Epithelial cell of prostate (primary cell): ENCODE measurements at regions not wholly inside any gene's neighbourhood (a gene's known extent, or its start where the extent isn't known, plus 50 kb on each side); places are given as distances from the start of the nearest gene placed in this dataset.
"Not testable (repeated sequence)": the region's sequence is repeated elsewhere in the genome, so short reads cannot be mapped to it uniquely, and the experiment has no call there.

Source experiments
- DNase-seq: peaks from one replicate; pipeline ENCODE4 v3.0.0-alpha.2; 2011; ENCODE audit warnings: low read depth, low spot score
- H3K27ac ChIP-seq: fragments of 450-650 bp; 2 replicates; pipeline ENCODE4 v1.5.1; 2017; ENCODE audit warnings: mild to moderate bottlenecking

DNA sequence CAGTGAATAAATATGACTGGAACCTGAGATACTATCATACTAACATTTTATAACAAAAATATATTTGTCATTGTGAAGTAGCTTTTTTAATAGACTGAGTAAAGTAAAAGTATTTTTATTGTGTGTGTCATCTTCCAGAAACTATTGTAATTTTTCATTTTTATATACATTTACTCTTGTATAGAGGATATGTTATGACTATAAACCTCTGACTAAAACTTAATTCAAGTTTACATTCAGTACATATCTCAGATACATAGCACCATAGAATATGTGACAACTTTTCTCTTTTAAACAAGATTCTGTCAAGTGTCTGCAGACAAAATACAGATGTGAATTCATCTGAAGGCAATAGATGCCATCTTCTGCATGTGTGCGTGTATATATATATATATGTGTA lies 704.3 kb downstream of the SLITRK1 start:
- DNase-seq = no peak
- no peak overlapping the region for H3K27ac ChIP-seq

DNA sequence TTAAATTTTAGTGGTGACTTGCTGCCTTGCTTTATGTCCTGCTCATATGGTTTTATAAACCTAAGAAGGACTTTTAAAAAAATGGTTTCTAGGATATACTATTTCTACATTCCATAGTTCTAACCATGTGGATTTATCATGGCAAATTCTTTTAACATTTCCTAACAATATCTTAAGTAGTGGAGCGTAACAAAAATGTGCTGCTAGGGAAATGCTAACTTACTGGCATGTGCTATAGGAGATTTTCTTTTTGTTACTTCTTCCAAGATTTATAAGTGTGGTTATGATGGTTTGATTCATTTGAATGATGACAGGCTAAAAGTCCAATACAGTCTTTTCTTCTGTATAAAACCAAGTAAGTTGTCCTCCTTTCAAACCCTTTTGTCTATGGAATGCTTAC lies 713.7 kb downstream of the SLITRK1 start:
- no peak overlapping the region for H3K27ac ChIP-seq
- DNase-seq = no peak

DNA sequence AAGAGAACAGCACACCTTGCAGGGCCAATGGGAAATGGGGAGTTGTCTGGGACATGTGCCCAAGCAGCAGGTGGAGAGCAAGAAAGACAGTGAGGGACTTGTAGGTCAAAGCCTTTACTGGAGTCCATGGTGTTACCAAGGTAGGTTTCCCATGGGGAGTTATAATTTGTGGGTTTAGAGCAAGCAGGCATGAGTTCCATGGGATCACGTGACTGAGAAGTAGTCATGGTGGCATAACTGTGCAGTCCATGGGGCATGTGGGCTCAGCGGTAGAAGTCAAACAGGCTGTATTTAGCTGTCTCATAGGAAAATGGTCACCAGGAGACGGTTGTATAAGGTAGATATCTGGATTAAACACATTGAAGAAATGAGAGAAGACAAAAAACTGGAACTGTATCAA lies 715.1 kb downstream of the SLITRK1 start:
- no peak overlapping the region for H3K27ac ChIP-seq
- DNase-seq = no peak

DNA sequence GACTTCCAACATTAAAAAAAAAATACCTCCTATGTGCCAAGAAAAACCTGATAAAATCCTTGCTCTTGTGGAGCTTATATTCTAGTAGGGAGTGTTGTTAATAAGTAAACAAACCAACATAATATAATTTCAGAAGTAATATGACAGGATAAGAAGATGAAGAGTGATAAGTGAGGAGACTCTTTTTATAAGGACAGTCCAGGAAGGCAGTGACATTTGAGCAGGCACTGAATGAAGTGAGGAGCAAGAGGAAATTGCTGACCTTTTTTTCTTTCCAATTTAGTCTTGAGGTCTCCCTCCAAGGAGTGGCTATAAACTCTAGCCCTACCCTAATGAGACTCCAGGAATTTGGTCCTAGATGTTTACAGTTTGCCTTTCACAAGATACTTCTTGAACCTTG lies 715.7 kb downstream of the SLITRK1 start:
- DNase-seq = no peak
- H3K27ac ChIP-seq = no peak overlapping the region

DNA sequence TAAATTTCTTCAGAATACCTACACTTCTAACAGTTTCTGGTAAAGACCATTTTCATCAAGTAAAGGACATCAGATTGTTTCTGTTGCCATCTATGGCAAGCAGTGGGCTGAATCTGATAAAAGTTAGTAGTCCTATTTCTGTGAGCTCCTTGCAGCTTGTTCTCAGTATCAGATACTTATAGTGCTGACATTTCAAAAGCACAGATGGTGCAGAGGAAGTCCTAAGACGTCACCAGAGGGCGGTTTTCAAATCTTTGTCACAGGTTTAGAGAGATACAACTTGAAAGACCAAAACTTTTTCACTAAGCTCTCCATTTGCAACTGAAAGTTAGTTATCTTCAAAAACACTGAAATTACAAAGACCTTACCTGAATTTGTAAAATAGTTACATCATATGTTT lies 719.8 kb downstream of the SLITRK1 start:
- no peak overlapping the region for H3K27ac ChIP-seq
- no peak for DNase-seq

DNA sequence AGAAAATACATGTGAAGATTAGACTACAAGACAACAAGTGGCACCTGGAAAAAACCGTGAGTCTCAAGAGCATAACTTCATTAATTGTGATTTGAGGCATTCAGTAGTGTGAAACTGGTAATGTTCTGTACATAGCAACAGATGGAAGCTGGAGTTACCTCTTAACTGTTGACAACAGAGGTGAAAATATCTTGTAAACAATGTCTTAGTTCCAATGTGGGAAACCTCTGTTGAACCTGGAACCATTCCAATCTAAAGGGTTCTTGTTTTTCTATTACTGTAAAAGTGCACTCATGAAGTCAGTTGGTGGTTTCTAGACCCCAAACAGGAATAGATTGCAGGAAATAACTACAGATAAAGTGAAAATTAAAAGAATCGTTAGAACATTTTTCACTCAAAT lies 728.4 kb downstream of the SLITRK1 start:
- DNase-seq = no peak
- no peak overlapping the region for H3K27ac ChIP-seq

DNA sequence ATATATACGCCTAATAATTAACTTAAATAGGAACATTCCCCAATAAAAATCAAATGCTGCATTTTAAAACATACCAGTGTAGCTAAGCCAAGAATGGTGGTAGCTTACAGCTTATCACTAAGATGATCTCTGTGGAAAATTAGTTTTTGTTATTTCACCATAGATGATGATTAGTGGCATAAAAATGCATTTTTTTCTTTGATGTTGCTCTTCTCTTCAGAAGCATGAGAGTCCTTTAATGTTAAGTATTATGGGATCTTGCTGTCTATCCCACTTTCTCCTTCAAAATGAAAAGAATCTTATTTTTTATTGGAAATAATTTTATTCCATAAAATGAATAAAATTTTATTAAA lies 731.0 kb downstream of the SLITRK1 start:
- no peak overlapping the region for H3K27ac ChIP-seq
- no peak for DNase-seq

DNA sequence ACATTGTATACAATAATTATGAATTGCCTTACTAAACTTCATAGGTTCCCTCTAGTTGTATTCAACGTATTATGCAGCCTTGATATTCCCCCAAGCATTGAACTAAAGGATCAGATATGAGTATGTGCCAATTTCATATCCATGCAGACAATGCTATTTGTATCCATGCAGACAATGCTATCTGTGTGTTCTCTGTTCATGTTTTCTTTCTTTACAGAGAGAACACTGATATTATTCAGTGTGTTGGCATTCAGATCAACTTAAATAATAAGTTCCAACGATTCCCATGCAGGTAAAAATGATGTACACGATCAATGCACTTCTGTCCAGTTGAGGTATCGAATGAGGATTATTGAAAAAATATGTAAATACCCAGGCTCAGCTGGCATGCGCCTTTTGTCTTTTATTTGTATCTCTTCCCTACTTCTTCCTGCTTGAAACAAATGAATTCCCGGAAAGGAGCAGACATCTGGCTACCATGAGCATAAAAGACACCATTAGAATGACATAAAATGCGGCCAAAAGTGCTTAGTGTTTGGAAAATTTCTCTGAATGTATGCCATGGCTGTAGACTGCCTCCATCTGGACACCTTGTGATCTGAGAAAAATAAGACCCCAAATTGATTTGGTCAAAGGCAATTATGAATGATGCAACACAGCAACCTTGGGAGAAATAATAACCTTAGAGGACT lies 731.5 kb downstream of the SLITRK1 start:
- no peak for DNase-seq
- no peak overlapping the region for H3K27ac ChIP-seq

DNA sequence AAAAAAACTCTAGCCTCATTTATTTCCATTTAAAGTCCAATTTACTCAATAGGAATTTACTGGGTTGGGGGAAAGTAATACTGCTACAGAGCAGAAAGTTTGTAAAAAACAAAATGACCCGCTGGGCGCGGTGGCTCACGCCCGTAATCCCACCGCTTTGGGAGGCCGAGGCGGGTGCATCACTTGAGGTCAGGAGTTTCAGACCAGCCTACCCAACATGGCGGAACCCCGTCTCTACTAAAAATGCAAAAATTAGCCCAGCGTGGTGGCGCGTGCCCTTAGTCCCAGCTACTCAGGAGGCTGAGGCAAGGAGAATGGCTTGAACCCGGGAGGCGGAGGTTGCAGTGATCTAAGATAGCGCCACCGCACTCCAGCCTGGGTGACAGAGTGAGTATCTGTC lies 745.6 kb downstream of the SLITRK1 start:
- H3K27ac ChIP-seq = no peak overlapping the region
- no peak for DNase-seq

DNA sequence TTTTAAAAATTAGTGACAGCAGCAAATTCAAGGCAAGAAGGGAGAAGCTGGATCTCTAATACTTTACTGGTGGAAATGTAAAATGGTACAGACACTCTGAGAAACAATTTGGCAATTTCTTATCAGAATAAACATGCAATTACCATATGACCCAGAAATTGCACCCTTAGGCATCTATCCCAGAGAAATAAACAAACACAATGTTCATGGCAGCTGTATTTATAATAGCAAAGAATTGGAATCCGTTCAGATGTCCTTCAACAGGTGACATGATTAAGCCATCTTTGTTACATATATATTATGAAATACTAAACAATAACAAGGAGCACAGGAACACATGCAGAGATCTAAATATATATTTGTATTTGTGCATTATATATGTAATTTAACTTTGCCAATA lies 756.5 kb downstream of the SLITRK1 start:
- no peak for DNase-seq
- no peak overlapping the region for H3K27ac ChIP-seq

DNA sequence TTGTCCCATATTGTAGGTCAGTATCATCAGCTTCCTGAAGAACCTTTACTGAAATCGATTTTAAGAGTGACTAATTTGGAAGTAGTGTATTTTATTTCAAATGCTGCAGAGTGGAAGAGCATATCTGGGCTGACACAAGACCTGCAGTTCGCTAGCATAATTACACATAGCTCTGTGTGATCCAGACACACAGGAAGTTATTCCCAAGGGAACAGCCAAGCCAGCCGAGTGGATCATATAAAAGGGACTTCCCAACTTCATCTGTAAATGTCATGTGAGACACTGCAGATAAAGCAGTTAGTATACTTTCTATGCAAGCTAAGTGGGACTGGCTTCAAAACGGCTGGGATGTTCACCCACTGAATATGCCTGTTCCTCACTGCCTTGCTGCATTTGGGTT lies 760.4 kb downstream of the SLITRK1 start:
- no peak for DNase-seq
- H3K27ac ChIP-seq = no peak overlapping the region

DNA sequence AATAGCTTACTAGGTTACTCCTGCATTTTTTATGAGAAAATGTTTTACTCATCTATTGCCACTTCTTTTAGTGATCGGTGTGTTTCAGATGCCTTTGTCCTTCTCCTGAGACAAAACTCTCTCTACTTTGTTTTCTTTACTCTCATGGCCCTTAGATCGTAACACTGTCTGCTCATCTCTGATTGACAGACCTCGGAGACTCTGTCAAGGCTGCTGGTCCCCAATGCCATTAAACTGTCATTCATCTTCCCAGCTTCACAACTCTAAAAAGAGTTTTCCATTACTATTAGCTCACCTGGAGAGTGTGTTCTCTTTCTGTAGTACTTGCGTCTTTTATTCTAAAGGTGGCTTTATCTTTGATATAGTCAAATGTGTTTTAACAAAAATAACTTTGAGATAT lies 765.2 kb downstream of the SLITRK1 start:
- H3K27ac ChIP-seq = no peak overlapping the region
- no peak for DNase-seq

DNA sequence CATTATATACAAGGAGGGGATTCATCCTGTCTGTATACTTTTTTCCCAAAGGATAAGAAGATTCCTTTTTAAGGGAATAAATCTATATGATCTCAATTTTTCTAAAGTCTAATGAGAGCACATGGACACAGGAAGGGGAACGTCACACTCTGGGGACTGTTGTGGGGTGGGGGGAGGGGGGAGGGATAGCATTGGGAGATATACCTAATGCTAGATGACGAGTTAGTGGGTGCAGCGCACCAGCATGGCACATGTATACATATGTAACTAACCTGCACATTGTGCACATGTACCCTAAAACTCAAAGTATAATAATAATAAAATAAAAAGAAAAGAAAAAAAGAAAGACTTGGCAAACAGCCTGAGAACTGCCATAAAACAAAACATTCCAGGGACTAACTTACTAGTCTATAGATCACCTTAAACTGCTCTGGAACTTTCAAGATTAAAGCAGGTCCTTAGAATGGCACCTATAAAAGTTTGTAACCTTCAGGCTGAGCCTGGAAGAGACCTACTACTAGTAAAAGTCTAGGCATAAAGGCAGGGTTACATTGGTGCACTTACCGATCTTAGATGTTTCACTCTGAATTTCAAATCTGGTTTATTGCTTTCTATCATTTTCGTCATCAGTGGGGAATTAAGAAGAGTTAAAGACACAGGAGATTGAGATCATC lies 780.6 kb downstream of the SLITRK1 start:
- not testable (repeated sequence) for DNase-seq, H3K27ac ChIP-seq

DNA sequence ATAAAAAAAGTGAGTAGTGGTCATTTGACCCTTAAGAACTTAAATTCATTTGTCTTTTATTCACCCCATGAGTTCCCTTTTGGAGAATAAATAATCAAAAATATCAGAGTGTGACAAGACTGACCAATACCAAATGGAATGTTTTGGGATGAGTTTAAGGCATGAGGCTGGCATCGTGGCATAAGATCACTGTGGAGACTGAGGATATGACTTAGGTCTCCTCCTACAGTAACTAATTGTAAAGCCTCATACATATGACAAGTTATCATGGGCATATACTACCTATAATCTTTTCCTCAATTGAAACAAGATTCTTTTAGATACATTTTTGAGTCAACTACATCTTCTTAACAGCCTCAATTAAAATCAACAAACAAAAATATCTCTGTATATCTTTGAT lies 782.0 kb downstream of the SLITRK1 start:
- no peak for DNase-seq
- no peak overlapping the region for H3K27ac ChIP-seq

DNA sequence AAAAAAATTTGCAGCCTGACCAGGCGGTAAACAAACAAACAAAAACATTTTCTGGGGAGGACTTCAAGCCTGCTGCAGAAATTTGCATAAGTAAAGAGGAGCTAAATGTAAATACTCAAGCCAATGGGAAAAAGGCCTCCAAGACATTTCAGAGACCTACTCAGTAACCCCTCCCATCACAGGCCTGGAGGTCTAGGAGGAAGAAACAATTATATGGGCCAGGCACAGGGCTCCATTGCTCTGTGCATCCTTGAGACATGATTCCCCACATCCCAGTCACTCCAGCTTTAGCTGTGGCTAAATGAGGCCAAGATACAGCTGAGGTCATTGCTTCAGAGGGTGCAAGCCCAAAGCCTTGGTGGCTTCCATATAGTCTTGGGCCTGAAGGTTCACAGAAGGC lies 793.4 kb downstream of the SLITRK1 start:
- H3K27ac ChIP-seq = no peak overlapping the region
- DNase-seq = no peak

DNA sequence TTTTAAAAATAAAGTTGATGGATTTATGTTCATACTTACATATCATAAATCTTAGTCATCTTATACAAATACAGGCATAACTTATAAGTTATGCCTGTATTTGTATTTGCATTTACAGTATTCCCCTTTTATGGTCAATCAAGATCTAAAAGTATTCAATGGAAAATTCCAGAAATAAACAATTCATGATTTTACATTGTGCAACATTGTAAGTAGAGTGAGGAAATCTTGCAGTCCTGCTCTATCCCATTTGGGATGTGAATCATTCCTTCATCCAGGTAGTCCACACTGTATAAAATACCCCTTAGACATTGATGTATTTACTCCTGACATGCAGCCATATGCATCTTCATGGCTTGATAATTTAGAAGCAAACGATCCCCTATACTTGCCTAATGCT lies 795.3 kb downstream of the SLITRK1 start:
- DNase-seq = no peak
- H3K27ac ChIP-seq = no peak overlapping the region

DNA sequence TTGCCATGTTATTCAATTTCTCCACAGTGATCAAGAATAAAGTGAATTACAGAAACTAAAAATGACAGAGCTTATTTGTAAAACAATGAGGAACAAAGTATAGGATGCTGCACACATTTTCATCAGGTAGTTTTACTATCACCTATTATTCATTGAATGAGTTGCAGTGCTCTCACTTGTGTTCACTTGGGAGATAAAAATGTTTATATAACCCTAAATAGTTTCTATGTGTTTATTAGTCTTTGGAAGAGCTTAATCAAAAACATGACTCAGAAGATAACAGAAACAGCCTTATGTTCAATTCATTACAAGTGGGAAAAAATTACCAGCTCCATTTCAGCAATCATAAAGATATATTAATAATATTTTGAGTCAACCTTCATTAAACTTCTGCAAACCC lies 796.2 kb downstream of the SLITRK1 start:
- no peak for DNase-seq

DNA sequence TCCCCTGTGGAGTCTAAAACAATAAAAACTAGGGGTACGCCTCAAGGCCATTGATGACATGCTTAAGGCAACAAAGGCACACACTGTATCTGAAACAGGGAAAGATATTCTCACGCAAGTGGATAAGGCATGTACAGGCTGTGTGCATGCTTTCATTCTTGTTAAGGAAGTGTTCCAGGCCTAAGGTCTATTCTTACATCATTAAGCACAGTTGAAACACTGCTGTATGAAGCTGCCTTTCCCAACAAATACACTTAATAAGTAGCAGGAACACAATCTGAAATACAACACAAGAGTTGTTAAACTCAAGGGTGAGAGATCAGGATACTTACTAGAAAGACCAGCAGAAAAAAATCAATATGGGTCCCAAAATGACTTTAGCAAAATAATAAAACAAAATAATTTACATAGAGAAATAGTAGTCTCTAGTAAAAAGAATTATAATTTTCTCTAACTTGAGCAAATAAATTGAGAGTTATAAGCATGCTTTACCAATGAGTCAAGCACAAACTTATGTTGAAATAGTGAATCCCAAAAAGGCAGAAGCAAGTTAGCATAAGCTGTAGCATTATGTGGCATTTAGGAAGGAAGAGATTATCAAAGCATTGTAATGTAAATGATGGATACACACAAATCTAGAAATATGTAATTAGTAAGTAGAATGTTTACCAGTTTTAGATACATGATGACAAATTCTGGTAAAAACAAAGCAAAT lies 796.9 kb downstream of the SLITRK1 start:
- H3K27ac ChIP-seq = no peak overlapping the region
- no peak for DNase-seq

More for the DNA sequence above, 796.2 kb downstream of the SLITRK1 start:
- no peak overlapping the region for H3K27ac ChIP-seq

DNA sequence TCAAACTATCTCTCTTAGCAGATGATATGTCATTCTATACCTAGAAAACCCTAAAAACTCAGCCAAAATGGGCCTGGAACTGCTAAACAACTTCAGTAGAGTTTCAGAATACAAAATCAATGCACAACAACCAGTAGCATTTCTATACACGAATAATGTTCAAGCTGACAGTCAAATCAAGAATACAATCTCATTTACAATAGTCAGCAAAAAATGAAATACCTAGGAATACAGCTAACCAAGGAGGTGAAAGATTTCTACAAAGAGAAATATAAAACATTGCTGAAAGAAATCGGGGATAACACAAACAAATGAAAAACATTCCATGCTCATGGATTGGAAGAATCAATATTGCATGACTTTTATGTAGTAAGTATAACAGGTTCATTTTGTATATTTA lies 804.8 kb downstream of the SLITRK1 start:
- no peak overlapping the region for H3K27ac ChIP-seq
- DNase-seq = no peak

DNA sequence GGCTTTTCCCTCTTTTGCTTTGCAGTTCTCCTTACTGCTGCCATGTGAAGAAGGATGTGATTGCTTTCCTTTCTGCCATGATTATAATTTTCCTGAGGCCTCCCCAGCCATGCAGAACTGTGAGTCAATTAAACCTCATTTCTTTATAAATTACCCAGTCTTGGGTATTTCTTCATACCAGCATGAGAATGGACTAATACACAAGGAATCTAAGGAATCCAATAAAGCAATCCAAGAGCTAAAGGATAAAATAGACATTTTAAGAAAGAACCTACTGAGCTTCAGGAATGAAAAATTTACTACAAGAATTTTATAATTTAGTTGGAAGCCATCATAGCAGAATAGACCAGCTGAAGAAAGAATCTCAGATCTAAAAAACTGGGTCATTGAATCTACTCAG lies 808.3 kb downstream of the SLITRK1 start:
- DNase-seq, H3K27ac ChIP-seq: not testable (repeated sequence)

DNA sequence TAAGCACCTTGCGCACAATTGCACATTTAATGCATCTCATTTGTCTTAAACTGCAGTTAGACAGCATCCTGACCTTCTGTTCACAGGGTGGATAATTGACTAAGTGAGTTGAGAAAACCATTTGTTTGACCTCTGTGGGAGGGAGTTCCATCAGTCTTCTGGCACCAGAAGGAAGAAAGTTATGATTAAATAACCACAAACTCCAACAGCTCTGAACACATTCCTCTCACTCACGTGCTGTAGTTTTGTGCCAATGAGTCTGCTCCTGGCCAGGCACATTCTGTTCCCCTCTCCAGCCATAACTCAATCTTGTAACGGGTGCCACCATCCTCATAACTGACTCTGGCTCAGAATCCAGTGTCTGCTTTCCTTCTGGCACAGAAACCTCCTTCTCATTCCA lies 817.2 kb downstream of the SLITRK1 start:
- H3K27ac ChIP-seq = no peak overlapping the region
- no peak for DNase-seq

DNA sequence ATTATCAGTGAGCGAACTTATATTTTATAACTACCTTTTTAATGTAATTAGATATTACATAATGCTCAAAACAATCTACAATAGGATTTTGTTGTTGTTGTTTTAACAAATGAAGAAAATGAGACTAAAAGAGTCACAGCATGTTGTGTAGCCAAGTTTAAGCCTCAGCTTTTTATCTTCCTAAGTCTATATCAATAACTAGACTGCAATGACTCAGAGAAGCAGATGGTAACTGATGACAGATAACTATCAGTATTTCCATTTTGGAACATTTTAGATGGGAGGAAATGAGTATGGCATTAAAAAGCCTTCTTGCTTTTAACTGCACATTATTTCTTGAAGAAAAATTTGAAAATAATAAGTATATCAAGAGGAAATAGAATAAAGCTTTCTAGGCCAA lies 825.2 kb downstream of the SLITRK1 start:
- H3K27ac ChIP-seq = no peak overlapping the region
- no peak for DNase-seq
